NT2/D1 (cell line): ENCODE measurements at regions not wholly inside any gene's neighbourhood (a gene's known extent, or its start where the extent isn't known, plus 50 kb on each side); places are given as distances from the start of the nearest gene placed in this dataset.

Experiments
- SUZ12 ChIP-seq: IDR thresholded peaks from 2 replicates; pipeline ENCODE4 v1.6.1; 2011; ENCODE audit not compliant: insufficient read length, insufficient read depth; ENCODE audit errors: extremely low read depth
- YY1 ChIP-seq: IDR thresholded peaks from 2 replicates; pipeline ENCODE4 v1.6.1; 2011; ENCODE audit not compliant: insufficient read length, insufficient read depth
- ZNF274 ChIP-seq: IDR thresholded peaks from 2 replicates; pipeline ENCODE4 v1.6.1; 2011; ENCODE audit warnings: mild to moderate bottlenecking, low read depth, low read length

GRCh38 chr2:67840460-67841068, 222.2 kb downstream of the C1D start:
- TF ChIP-seq ZNF274 = no peak
- TF ChIP-seq SUZ12 = no peak
- TF ChIP-seq YY1 = no peak
